DND-41 (cell line): ENCODE measurements at regions not wholly inside any gene's neighbourhood (a gene's known extent, or its start where the extent isn't known, plus 50 kb on each side); places are given as distances from the start of the nearest gene placed in this dataset.

ENCODE experiments used
- EZH2 ChIP-seq: IDR thresholded peaks from 3 replicates; pipeline ENCODE4 v1.6.1; 2012; ENCODE audit warnings: borderline replicate concordance, low read depth, mild to moderate bottlenecking, moderate library complexity, low read length, inconsistent platforms; ENCODE audit not compliant: severe bottlenecking
- TF ChIP-seq, protein P1 (sequence below): IDR thresholded peaks from 2 replicates; pipeline ENCODE4 v1.5.1; 2012; ENCODE audit warnings: borderline replicate concordance, low read length, moderate library complexity, mild to moderate bottlenecking; ENCODE audit not compliant: poor library complexity, severe bottlenecking; ENCODE audit errors: extremely low read depth

DNA sequence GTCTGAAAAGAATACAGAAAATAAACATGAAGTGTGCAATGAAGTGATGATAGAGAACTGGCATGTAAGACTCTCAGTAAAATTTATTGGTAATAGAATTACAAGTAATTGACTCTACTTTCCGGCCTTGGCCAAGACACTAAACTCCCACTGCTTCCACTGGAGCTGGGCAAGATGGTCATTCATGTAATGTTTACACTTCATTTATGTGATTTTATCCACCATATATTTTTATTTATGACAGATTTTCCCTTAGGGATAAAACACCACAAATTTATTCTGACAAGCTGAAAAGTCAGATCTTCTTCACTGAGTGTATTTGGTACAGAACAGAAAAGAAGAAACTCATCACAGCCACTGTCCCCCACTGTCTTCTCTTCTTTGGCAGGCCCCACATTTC lies 191.9 kb downstream of the SLC39A8 start:
- no peak for TF ChIP-seq EZH2
- TF ChIP-seq, protein P1, sequence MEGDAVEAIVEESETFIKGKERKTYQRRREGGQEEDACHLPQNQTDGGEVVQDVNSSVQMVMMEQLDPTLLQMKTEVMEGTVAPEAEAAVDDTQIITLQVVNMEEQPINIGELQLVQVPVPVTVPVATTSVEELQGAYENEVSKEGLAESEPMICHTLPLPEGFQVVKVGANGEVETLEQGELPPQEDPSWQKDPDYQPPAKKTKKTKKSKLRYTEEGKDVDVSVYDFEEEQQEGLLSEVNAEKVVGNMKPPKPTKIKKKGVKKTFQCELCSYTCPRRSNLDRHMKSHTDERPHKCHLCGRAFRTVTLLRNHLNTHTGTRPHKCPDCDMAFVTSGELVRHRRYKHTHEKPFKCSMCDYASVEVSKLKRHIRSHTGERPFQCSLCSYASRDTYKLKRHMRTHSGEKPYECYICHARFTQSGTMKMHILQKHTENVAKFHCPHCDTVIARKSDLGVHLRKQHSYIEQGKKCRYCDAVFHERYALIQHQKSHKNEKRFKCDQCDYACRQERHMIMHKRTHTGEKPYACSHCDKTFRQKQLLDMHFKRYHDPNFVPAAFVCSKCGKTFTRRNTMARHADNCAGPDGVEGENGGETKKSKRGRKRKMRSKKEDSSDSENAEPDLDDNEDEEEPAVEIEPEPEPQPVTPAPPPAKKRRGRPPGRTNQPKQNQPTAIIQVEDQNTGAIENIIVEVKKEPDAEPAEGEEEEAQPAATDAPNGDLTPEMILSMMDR = no peak
